Skeletal muscle tissue (tissue), 3 donors: ENCODE measurements at regions not wholly inside any gene's neighbourhood (a gene's known extent, or its start where the extent isn't known, plus 50 kb on each side); places are given as distances from the start of the nearest gene placed in this dataset.

Experiments
- H3K27ac ChIP-seq: one replicate; pipeline ENCODE4 v1.7.0; 2013; ENCODE audit warnings: mild to moderate bottlenecking, low read depth, low read length, inconsistent platforms
- H3K27me3 ChIP-seq, 3 donors: one replicate each; pipeline ENCODE4 v1.7.0; 2013; ENCODE audit warnings: low read length in 3 of 3; ENCODE audit not compliant: control insufficient read depth in 3 of 3, insufficient read depth in 3 of 3
- H3K36me3 ChIP-seq, 3 donors: one replicate each; pipeline ENCODE4 v1.7.0; 2013; ENCODE audit warnings: low read length in 3 of 3; ENCODE audit not compliant: control insufficient read depth in 3 of 3, insufficient read depth in 3 of 3
- H3K4me1 ChIP-seq, 3 donors: one replicate each; pipeline ENCODE4 v1.7.0; 2013; ENCODE audit warnings: low read length in 3 of 3, mild to moderate bottlenecking in 3 of 3; ENCODE audit not compliant: control insufficient read depth in 3 of 3, insufficient read depth in 3 of 3
- H3K4me3 ChIP-seq, 3 donors: one replicate each; pipeline ENCODE4 v1.7.0; 2013; ENCODE audit warnings: low read length in 3 of 3
- H3K9ac ChIP-seq, 3 donors: one replicate each; pipeline ENCODE4 v1.7.0; 2013; ENCODE audit warnings: low read length in 3 of 3, mild to moderate bottlenecking in 3 of 3, moderate library complexity in 2 of 3, low read depth in 1 of 3
- H3K9me3 ChIP-seq, 3 donors: one replicate each; pipeline ENCODE4 v1.7.0; 2013; ENCODE audit warnings: low read length in 3 of 3; ENCODE audit not compliant: control insufficient read depth in 3 of 3
- donor health status: Osteomylitis.

- H3K4me1 ChIP-seq = peaks cover 21 to 23% (median 22%) of the 10 kb centered on the region in 3 donors
- H3K9me3 ChIP-seq = no peaks in the 10 kb centered on the region
- no peaks in the 10 kb centered on the region for H3K27me3 ChIP-seq
- no peak overlapping the region for H3K4me3 ChIP-seq
- H3K9ac ChIP-seq = no peak overlapping the region
- no peaks in the 10 kb centered on the region for H3K36me3 ChIP-seq
- peak overlapping the region; percentile 62 for H3K27ac ChIP-seq
These were observed 100.3 kb downstream of the TTC32 start for GRCh38 chr2:19801367-19802080.

- H3K36me3 ChIP-seq = no peaks in the 10 kb centered on the region
- no peak overlapping the region for H3K9ac ChIP-seq
- H3K4me3 ChIP-seq = no peak overlapping the region
- no peaks in the 10 kb centered on the region for H3K27me3 ChIP-seq
- no peaks in the 10 kb centered on the region for H3K9me3 ChIP-seq
- peaks cover 20 to 22% (median 21%) of the 10 kb centered on the region in 3 donors for H3K4me1 ChIP-seq
- H3K27ac ChIP-seq = peak overlapping the region; percentile 62
These were observed 101.0 kb downstream of the TTC32 start for GRCh38 chr2:19800796-19801195.

- H3K27me3 ChIP-seq = no peaks in the 10 kb centered on the region
- no peaks in the 10 kb centered on the region for H3K36me3 ChIP-seq
- no peak overlapping the region for H3K9ac ChIP-seq
- H3K9me3 ChIP-seq = no peaks in the 10 kb centered on the region
- H3K4me1 ChIP-seq = peaks cover 20 to 22% (median 21%) of the 10 kb centered on the region in 3 donors
- no peak overlapping the region for H3K27ac ChIP-seq
- H3K4me3 ChIP-seq = no peak overlapping the region
These were observed 101.7 kb downstream of the TTC32 start for GRCh38 chr2:19799881-19800780.

- peaks cover 20 to 21% (median 21%) of the 10 kb centered on the region in 3 donors for H3K4me1 ChIP-seq
- H3K9ac ChIP-seq = no peak overlapping the region
- H3K27me3 ChIP-seq = no peaks in the 10 kb centered on the region
- no peak overlapping the region for H3K4me3 ChIP-seq
- H3K36me3 ChIP-seq = no peaks in the 10 kb centered on the region
- no peaks in the 10 kb centered on the region for H3K9me3 ChIP-seq
- H3K27ac ChIP-seq = no peak overlapping the region
These were observed 103.9 kb downstream of the TTC32 start for GRCh38 chr2:19797871-19798270.

GRCh38 chr2:19797243-19797810 lies 104.5 kb downstream of the TTC32 start:
- H3K4me1 ChIP-seq = peaks cover 14 to 16% (median 16%) of the 10 kb centered on the region in 3 donors
- no peak overlapping the region for H3K9ac ChIP-seq
- H3K27me3 ChIP-seq = no peaks in the 10 kb centered on the region
- H3K36me3 ChIP-seq = no peaks in the 10 kb centered on the region
- H3K9me3 ChIP-seq = no peaks in the 10 kb centered on the region
- H3K4me3 ChIP-seq = no peak overlapping the region
- no peak overlapping the region for H3K27ac ChIP-seq

- H3K4me1 ChIP-seq = peaks cover 3 to 5% (median 5%) of the 10 kb centered on the region in 3 donors
- H3K27ac ChIP-seq = no peak overlapping the region
- no peak overlapping the region for H3K4me3 ChIP-seq
- no peaks in the 10 kb centered on the region for H3K27me3 ChIP-seq
- no peak overlapping the region for H3K9ac ChIP-seq
- H3K9me3 ChIP-seq = no peaks in the 10 kb centered on the region
- H3K36me3 ChIP-seq = no peaks in the 10 kb centered on the region
These were observed 105.6 kb downstream of the TTC32 start for GRCh38 chr2:19796035-19796695.

GRCh38 chr2:19793132-19793750 lies 108.5 kb downstream of the TTC32 start:
- no peak overlapping the region for H3K9ac ChIP-seq
- H3K9me3 ChIP-seq = no peaks in the 10 kb centered on the region
- no peaks in the 10 kb centered on the region for H3K4me1 ChIP-seq
- H3K27me3 ChIP-seq = no peaks in the 10 kb centered on the region
- no peaks in the 10 kb centered on the region for H3K36me3 ChIP-seq
- H3K27ac ChIP-seq = no peak overlapping the region
- H3K4me3 ChIP-seq = no peak overlapping the region

- no peaks in the 10 kb centered on the region for H3K36me3 ChIP-seq
- no peak overlapping the region for H3K4me3 ChIP-seq
- H3K9me3 ChIP-seq = no peaks in the 10 kb centered on the region
- H3K27me3 ChIP-seq = no peaks in the 10 kb centered on the region
- peaks cover 3 to 18% (median 12%) of the 10 kb centered on the region in 3 donors for H3K4me1 ChIP-seq
- no peak overlapping the region for H3K9ac ChIP-seq
- no peak overlapping the region for H3K27ac ChIP-seq
These were observed 111.5 kb downstream of the TTC32 start for GRCh38 chr2:19790291-19790690.

- Histone ChIP-seq H3K27ac (no peak overlapping the region), H3K4me1 (peaks cover 5 to 27% (median 18%) of the 10 kb centered on the region in 3 donors), H3K9me3 (no peaks in the 10 kb centered on the region), H3K27me3 (no peaks in the 10 kb centered on the region), H3K4me3 (no peak overlapping the region), H3K36me3 (no peaks in the 10 kb centered on the region), H3K9ac (no peak overlapping the region)
These were observed 114.6 kb downstream of the TTC32 start for GRCh38 chr2:19787134-19787533.
